GM21423 (cell line): ENCODE measurements at regions not wholly inside any gene's neighbourhood (a gene's known extent, or its start where the extent isn't known, plus 50 kb on each side); places are given as distances from the start of the nearest gene placed in this dataset.

Experiments
- ATAC-seq: cut with Tn5 transposase; IDR thresholded peaks from one replicate; pipeline ENCODE4 v1.9.1; 2021; ENCODE audit warnings: mild to moderate bottlenecking, moderate library complexity; ENCODE audit not compliant: unreplicated experiment

DNA sequence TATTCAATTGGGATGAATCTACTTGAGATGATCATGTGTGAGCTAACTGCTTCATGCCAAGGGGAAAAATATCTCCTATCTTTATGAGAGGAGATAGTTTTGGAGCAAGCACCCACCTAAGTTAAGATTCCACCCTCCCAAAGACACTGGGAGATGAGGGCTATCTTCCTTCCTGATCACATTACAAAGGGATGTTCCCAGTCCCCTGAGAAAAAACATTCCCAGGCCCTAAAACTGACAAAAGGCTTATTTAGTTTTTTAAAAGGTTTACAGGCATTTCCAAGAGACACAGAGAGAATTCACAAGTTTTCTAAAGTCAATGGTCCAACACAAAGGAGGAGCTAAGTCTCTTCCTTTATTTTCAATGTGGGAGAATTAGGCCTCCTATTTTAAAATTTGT lies 401.5 kb downstream of the FBXO15 start:
- no peak for ATAC-seq

DNA sequence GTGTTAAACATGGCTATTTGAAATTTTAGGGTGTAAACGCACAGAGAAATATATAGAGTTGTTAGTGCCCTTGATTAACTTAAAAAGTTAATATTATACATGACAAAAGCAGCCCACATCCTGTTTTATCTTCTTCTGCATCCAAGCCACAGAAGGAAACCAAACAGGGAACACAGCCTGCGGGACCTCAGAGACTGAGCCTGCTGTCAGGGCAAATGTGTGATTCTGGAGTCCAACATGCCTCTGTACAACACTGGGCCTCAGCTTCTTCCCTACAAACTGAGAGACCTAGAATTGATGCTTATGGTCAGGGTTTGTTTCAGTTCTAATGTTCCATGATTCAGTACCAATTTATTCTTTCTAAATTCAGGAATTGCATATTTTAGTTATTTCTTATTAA lies 404.7 kb downstream of the FBXO15 start:
- no peak for ATAC-seq

DNA sequence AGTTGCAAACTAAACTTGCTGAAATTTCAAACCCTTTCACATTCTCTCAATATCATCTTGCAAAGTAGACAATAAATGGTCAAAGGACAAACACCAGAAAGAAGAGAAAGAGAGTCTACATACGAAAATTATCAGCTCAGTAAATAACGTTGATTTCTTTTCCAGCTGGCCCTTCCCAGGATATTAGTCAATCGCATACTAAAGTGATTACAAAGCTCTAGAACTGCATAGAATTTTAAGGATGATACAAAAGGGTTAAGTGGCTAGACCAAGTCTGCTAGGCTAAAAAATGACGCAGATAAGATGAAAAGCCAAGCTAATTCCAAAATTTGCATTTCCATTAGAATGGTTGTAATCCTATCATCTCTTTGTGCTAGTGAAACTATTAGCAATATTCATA lies 405.7 kb downstream of the FBXO15 start:
- ATAC-seq: no peak

DNA sequence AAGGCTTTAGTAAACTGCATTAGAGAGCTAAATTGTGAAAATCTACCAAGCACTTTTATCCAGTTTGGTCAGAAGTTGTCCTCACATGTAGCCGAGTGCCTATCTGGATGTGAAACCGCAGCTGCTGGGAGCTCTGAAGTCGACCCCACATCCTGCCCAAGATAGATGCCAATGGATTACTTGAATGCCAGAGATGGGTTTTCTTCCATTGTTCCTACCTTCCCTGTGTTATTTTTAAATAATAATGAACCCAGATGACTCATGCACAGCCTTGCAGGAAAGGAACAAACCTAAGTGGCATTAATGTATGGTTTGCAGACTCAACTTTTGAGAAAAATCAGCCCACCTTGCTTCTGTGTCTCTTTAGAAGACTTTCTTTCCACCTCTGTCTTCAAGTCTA lies 408.5 kb downstream of the FBXO15 start:
- ATAC-seq: no peak

DNA sequence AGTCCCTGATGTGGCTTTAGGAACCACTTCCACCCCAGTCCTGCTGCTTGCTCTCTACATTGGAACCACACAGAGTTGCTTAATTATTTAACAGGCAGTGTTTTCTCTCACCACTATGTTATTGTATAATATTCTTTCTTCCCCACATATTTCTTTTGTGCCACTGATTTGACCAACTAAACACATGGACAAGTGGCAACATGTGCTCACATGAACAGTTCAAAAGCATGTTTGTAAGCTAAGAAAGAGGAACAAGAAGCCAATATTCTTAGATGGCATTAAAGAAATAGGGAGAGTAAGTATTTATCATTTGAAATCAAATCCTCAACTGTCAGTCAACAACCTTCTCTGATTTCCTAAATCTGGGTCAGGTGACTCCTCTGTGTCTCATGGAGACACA lies 409.6 kb downstream of the FBXO15 start:
- no peak for ATAC-seq

DNA sequence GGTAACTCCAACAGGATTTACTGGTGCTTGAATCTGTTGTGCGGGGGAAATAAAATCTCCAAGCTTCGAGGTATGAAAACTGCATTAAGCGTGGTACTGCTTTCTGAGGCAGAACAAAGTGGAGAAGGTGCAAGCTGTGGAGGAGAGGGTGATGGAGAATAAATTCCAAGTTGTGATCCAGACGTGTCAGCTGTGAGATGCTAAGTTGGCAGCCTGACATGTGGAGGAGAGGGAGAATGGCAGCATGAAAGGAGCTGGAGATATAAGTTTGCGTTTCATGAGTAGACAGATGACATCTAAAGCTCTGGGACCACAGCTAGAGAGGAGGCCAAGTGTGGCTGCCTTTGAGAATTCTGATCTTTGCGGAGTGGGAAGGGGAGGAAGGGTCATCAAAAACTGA lies 411.8 kb downstream of the FBXO15 start:
- ATAC-seq: no peak

DNA sequence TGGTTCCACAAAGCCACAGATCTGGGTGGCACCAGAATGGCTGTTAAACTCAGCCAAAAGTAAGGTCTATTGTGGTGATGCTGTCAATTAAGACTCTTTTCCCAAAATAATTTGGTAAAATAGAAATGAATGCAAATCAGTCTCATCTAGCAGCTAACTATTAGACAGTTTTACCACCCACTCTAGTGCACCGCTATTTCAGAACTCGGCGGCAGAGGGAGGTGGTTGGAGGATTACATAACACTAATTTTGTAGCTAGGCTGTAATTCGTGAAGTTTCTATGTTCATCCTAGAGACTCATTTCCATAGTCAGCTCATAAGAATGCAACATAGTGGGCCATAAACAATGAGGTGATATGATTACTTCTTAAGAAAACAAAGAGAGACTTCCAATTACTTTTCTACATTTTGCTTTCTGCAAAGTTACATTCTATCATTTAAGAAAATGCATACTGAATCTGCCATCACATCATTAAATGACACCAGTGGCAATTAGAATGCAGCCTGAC lies 413.8 kb downstream of the FBXO15 start:
- no peak for ATAC-seq

DNA sequence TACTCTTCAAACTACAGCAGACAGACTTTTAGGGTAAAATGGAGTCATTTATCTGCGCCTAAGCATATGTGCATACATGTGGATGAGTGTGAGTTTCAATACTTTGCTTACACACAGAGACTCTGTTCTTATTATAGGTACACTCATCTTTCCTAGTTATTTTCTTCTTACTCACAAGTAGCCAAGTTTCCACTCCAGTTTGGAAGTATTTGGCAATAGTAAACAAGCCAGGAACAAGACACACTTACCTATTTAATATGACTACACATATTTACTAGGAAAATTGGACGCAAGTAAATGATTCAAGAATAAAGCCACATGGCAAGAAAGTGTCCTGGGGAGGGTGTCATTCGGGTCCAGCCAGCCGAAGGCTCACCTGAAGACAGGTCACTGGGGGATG lies 414.3 kb downstream of the FBXO15 start:
- no peak for ATAC-seq

DNA sequence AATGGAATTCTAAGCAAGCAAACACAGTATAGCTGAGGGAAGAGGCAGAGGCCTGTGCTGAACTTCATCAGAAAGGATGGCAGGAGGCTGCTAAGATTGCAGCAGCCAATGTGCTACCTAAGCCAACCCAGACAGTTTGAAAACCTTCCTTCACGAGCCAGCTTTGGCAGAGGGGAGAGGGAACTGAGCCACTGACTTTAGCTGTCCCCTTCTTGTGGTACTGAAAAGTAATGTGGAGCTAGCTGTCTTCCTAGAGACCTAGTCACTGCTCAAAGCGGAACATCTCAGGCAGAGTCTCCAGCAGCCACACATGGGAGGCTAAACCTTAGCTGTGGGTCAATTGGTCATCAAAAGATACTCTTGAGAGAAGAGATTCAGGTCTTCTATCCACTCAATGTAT lies 419.0 kb downstream of the FBXO15 start:
- no peak for ATAC-seq

DNA sequence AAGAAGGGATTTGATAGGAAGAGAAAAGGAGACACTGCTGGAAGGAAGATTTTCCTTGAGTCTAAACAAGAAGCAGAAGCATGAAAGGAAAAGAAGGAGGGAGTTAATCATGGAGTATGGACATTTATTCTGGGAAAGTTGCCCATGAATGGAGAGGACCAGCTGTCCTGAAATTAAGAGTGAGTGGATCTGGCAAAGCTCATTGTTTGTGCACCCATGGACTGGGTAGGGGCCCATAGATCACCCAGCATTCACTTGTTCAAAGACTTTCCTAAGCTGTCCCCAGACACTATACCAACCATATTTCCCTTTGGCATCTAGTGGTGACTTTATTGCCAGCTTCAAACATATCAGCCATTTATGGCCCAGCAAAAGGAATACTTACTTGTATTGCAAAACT lies 422.7 kb downstream of the FBXO15 start:
- ATAC-seq: no peak

DNA sequence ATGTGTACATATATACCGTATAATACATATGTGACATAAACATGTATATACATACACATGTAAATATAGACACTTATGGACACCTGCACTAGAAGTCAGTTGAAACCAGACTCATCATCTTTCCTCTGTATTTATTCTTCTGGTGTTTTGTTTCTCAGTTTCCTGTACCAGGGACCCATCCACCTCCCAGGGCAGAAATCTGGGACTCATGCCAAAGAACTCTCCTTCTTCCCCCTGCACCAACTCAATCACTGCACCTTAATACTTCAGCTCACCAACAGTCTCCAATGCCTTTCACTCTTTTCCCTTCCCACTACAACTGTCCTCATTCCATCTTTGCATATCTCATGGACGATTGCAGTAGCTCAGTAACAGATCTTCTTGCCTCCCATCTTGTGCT lies 428.0 kb downstream of the FBXO15 start:
- no peak for ATAC-seq

DNA sequence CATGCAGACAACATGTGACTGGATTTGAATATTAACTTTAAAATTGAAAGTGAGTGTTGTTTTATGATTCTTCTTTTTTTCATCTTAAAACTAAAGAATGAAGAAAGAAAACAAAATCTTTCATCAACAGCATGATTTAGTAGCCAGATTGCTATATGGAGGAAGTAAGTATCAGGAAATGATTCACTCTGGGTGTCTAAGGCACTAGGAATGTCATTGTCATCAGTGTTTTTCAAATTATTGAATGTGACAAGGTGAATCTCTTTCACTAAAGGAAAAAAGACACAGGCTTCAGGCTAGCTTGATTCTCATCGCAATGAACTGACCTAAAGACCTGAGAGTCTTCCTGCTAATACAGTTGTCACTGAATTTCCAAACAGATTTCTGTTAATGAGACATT lies 430.1 kb downstream of the FBXO15 start:
- ATAC-seq: no peak

DNA sequence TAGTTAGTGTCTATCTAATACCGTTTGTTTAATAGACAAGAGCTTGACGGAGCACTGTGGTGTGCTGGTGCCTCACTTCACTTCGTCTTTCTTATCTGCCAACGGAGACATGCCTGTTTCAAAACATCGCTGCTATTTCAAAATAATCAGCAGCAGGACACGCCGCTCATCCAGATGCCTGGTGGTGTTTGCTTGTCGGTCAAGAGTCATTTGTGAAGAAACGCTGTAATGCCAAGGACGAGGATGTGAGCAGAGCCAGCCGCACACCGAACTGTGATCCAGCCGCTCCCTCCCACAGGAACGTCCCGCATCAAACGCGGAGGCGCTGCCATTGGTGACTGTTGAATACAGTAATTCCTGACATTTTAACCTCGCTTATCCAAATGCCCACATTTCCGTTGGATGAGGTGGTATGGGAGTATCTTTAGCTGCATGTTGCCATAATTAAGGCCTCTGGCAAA lies 432.4 kb downstream of the FBXO15 start:
- no peak for ATAC-seq

DNA sequence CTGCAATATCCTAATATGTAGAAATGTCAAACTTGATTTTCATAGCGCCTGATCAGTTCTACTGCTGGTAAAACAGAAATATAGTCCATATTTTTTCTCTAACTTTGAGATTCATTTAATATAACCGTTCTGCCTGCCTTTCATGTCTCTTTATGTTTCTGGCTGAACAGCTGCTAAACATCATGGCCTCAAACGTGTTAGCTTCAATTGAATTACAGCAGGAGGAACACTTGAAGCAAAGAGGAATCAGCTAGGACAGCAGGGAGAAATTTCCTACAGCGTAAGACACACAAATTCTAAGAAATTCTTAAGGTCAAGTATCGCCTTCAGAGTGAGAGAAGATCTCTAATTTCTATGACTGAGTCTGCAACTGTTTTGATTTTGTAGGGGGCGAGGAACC lies 433.2 kb downstream of the FBXO15 start:
- no peak for ATAC-seq

DNA sequence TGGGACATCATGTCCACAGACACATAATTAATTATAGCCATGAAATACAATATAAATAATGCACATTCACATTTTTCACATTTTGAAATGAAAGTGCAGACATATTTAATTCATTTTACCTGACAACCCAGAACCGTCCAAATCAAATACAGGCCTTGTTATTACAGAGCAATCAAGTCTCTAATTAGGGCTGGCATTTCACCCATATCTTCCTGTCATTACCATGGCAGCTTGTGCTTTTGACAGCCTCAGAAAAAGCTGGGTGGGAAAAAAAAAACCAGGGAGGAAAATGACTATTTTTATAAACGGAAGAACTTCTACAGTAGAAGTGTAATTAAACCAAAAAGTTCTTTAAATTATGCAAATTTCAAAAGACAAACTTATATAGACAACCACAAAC lies 436.4 kb downstream of the FBXO15 start:
- no peak for ATAC-seq

DNA sequence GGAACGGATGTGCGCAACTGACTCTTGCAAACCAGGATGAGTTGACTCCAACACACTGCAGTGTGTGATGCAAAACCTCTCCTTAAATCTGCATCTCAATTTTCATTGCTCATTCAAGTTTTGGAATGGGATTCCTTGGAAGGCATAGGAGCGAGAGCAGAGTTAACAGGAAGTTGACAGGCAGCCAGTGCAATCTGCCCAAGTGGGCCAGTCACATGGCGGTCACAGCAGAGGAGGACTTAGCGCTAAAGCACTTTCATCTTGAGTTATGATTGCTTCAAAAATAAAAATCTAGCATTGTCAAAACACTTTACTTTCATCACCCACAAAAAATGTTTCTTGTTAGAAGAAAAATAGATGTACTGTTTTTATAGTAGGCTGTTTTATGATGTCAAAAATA lies 439.0 kb downstream of the FBXO15 start:
- no peak for ATAC-seq

DNA sequence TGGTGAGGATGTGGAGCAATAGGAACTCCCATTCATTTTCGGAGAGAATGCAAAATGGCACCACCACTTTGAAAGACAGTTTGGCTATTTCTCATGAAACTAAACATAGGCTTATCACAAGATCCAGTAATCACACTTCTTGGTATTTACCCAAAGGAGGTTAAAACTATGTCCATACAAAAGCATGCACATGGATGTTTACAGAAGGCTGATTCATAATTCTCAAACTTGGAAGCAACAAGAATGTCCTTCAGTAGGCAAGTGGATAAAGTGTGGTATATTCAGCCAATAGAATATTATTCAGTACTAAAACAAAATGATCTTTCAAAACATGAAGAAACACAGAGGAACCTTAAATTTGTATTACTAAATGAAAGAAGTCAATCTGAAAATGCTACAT lies 440.6 kb downstream of the FBXO15 start:
- ATAC-seq: no peak

DNA sequence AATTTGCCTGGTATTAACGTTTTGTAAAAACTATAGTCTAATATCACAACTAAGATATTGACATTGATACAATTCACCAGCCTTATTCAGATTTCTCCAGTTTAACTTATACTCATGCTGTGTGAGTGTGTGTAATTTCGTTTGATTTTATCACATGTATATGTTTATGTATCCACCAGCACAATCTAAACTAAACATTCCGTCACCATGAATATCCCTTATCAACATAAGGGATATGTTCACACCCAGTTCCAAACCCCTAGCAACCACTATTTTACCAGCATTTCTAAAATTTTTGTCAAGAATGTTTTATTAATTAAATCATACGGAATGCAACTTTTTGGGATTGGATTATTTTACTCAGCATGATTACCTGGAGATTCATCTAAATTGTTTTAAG lies 450.3 kb downstream of the FBXO15 start:
- no peak for ATAC-seq

DNA sequence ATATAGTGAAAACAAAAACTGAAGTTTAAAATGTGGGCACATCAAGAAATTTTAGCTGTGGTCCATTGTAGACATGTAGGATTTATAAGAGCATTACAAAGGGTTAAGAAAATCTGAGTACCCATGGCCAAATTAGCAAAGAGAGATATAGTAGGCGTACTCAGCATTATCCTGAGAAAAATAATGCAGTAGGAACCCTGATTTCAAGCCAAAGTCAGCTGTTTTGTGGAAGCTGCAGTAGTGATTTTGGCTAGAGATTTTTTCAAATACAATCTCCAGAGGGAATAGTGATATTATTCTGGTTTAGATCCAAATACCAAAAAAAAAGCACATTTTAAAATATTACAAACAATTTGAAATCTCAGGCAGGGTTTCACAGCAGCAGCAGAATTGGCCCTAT lies 450.9 kb downstream of the FBXO15 start:
- no peak for ATAC-seq

DNA sequence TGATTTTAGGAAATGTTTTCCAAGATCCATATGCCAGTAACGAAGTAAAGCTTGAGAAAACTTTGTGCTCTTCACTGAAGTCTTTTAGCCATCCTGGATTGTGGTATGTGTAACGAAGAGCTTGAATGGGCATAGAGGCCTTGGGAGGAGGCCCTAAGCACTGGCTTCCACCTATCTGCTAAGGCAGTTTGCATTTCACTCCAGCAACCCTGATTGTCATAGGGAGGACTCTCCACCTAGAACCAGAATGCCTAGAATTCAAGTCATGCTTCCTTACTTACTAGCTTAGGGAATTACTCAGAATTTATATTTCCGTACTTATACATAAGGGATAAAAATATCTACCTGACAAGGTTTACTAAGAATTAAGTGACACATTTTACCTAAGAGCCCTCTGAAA lies 451.5 kb downstream of the FBXO15 start:
- ATAC-seq: no peak

DNA sequence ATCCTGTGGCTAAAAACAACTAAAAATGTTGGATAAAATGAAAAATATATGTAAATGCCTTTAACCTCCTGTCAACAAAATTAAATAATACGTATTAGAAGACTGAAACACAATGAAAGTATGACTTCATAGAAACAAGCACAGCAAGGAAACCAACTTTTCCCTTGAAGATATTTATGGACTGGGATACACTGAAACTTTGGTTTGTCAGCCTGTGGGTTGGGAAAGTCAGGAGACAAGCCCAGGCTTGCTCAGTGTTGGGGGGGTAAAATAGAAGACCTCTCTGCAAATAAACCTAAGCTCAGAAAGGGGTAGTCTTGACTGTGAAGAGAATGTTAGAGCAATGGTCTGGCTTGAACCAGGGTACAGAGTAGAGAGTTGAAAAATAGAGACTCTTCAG lies 454.5 kb downstream of the FBXO15 start:
- ATAC-seq: no peak

DNA sequence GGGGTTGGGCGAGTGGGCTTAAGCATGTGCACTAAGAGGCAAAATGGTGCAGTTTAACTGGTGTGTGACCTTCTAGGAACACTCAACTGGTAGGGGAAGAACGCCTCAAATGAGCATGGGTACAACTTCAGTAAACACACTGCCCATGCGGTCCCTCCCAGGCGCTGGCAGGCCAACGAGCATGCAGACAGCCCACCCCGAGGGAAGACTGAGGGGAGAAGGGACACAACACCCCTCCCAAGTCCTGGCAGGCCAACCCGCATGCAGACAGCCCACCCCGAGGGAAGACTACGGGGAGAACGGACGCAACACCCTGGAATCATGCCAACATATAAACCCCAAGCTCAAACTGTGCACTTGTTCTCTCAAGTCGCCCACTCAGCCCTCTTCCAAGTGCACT lies 456.0 kb downstream of the FBXO15 start:
- no peak for ATAC-seq

DNA sequence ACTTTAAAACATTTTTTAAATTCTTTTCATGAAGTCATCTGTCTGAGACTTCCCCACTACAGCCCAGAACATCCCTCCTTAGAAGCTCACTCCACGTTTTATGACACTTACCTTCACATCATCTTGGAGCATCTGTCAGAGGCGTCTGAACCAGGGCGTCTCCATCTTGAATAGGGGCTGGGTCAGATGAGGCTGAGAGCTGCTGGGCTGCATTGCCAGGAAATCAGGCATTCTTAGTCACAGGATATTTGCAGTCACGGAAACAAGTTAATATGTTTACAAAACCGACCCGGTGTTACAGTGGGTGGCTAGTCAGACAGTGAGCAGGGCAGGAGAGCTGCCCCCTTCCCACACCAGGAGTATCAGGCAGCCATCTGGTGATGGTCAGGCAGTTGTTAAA lies 456.5 kb downstream of the FBXO15 start:
- no peak for ATAC-seq

DNA sequence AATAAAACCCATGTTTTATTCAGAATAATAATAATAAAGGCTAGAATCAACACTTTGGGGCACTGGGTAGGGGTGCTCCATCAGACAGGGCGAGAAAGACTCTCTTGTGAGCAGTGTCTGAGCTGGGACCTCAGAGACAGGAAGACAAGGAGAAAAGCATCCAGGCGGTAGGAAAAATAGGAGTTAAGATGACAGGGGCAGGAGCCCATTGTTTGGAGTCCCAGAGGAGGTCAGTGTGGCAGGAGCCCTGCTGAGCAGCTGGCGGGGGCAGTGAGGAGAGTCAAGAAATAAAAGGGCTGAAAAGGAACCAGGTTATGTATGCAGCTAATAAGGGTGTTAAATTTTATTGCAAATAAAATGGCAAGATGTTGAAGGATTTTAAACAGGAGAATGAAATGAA lies 457.4 kb downstream of the FBXO15 start:
- ATAC-seq: no peak
